NCI-H69 (cell line): ENCODE measurements at regions not wholly inside any gene's neighbourhood (a gene's known extent, or its start where the extent isn't known, plus 50 kb on each side); places are given as distances from the start of the nearest gene placed in this dataset.
"Not testable (repeated sequence)": the region's sequence is repeated elsewhere in the genome, so short reads cannot be mapped to it uniquely, and the experiment has no call there.

Experiments used
- DNase-seq: peaks from one replicate; lab custom pipeline; 2025; lab: John Stamatoyannopoulos, UW

GRCh38 chr2:56981554-56981953 lies 797.8 kb downstream of the CCDC85A start:
- DNase-seq = no peak

GRCh38 chr2:56985609-56986008 lies 801.8 kb downstream of the CCDC85A start:
- DNase-seq = no peak

- DNase-seq = no peak
Measured at GRCh38 chr2:57022496-57022895, 838.7 kb downstream of the CCDC85A start.

GRCh38 chr2:57044931-57045635 lies 861.3 kb downstream of the CCDC85A start:
- no peak for DNase-seq

- DNase-seq = no peak
Measured at GRCh38 chr2:57049273-57049672, 865.5 kb downstream of the CCDC85A start.

GRCh38 chr2:57050007-57050406 lies 866.2 kb downstream of the CCDC85A start:
- DNase-seq = no peak

GRCh38 chr2:57066301-57066700 lies 882.5 kb downstream of the CCDC85A start:
- not testable (repeated sequence) for DNase-seq

- peak; percentile 25 for DNase-seq
Measured at GRCh38 chr2:57075226-57075625, 891.4 kb downstream of the CCDC85A start.

GRCh38 chr2:57080035-57080434 lies 896.2 kb downstream of the CCDC85A start:
- no peak for DNase-seq

GRCh38 chr2:57084697-57085281 lies 901.0 kb downstream of the CCDC85A start:
- DNase-seq = no peak

- DNase-seq = no peak
Measured at GRCh38 chr2:57093020-57093419, 909.2 kb downstream of the CCDC85A start.

- no peak for DNase-seq
Measured at GRCh38 chr2:57097855-57098254, 914.1 kb downstream of the CCDC85A start.

- no peak for DNase-seq
Measured at GRCh38 chr2:57100436-57100835, 916.6 kb downstream of the CCDC85A start.

- DNase-seq = peak; percentile 25
Measured at GRCh38 chr2:57105694-57106093, 921.9 kb downstream of the CCDC85A start.

GRCh38 chr2:57107353-57107752 lies 923.6 kb downstream of the CCDC85A start:
- DNase-seq = peak; percentile 1

- no peak for DNase-seq
Measured at GRCh38 chr2:57111531-57111930, 927.7 kb downstream of the CCDC85A start.

- no peak for DNase-seq
Measured at GRCh38 chr2:57119141-57119540, 927.5 kb upstream of the VRK2 start.

- DNase-seq = no peak
Measured at GRCh38 chr2:57126410-57126809, 920.2 kb upstream of the VRK2 start.

GRCh38 chr2:57139179-57139578 lies 907.4 kb upstream of the VRK2 start:
- no peak for DNase-seq

- no peak for DNase-seq
Measured at GRCh38 chr2:57141269-57141668, 905.3 kb upstream of the VRK2 start.

GRCh38 chr2:57146951-57147350 lies 899.7 kb upstream of the VRK2 start:
- no peak for DNase-seq

GRCh38 chr2:57156231-57156924 lies 890.2 kb upstream of the VRK2 start:
- no peak for DNase-seq

- peak; percentile 55 for DNase-seq
Measured at GRCh38 chr2:57160976-57161375, 885.6 kb upstream of the VRK2 start.
